Endothelial cell of umbilical vein (primary cell): ENCODE measurements at regions not wholly inside any gene's neighbourhood (a gene's known extent, or its start where the extent isn't known, plus 50 kb on each side); places are given as distances from the start of the nearest gene placed in this dataset.
"Not testable (repeated sequence)": the region's sequence is repeated elsewhere in the genome, so short reads cannot be mapped to it uniquely, and the experiment has no call there.

Experiments
- BruUV-seq: library from RNA; stranded (reverse); fragments of 400-500 nt; replicated peaks from 2 replicates; lab custom pipeline; 2021; lab: Mats Ljungman, UMichigan
- CTCF ChIA-PET: fragments of 300-600, 350-600 bp; sonication (Branson Sonifier 250); formaldehyde crosslinking; loops from one replicate; lab custom pipeline; 2021; ENCODE audit warnings: antibody characterized with exemption, inconsistent platforms; lab: Charles Lee
- POLR2A ChIA-PET: fragments of 300-600, 350-600 bp; sonication (Branson Sonifier 250); formaldehyde crosslinking; loops from one replicate; lab custom pipeline; 2021; ENCODE audit warnings: antibody characterized with exemption, inconsistent platforms; lab: Charles Lee
- DNase-seq: peaks from one replicate; pipeline ENCODE4 v3.0.0-alpha.2; 2011; ENCODE audit warnings: low read depth, low spot score
- FAIRE-seq: peaks from 2 replicates; lab custom pipeline; 2011; peaks lifted over from hg19 to GRCh38; lab: Jason Lieb, UNC
- H2AFZ ChIP-seq: 2 replicates; pipeline ENCODE4 v1.6.0; 2012; ENCODE audit warnings: low read depth, low read length, control low read depth, inconsistent platforms
- H3K27ac ChIP-seq: 2 replicates; pipeline ENCODE4 v1.5.1; 2011; ENCODE audit warnings: low read depth, mild to moderate bottlenecking, control low read depth, low read length, moderate library complexity; ENCODE audit not compliant: insufficient read depth
- H3K27me3 ChIP-seq, 2 experiments: 2 replicates each; pipeline versions ENCODE4 v1.6.0 to v1.6.1; 2011; ENCODE audit warnings: low read length in 2 of 2, mixed read lengths in 1 of 2; ENCODE audit not compliant: control insufficient read depth in 2 of 2, insufficient read depth in 2 of 2
- H3K36me3 ChIP-seq, 2 experiments: 2 replicates in 1 of 2; 3 replicates in 1 of 2; pipeline ENCODE4 v1.5.1; 2011; ENCODE audit warnings: low read length in 2 of 2, mild to moderate bottlenecking in 1 of 2, moderate library complexity in 1 of 2; ENCODE audit not compliant: control insufficient read depth in 2 of 2, insufficient read depth in 2 of 2; ENCODE audit errors: extremely low read depth in 1 of 2
- H3K4me1 ChIP-seq: 3 replicates; pipeline ENCODE4 v1.5.1; 2011; ENCODE audit warnings: mild to moderate bottlenecking, low read length; ENCODE audit not compliant: control insufficient read depth, insufficient read depth; ENCODE audit errors: extremely low read depth
- H3K4me2 ChIP-seq: 2 replicates; pipeline ENCODE4 v1.6.1; 2011; ENCODE audit warnings: low read length, control low read depth, mixed read lengths; ENCODE audit not compliant: insufficient read depth
- H3K4me3 ChIP-seq, 3 experiments: fragments of 200-600 bp in 1 of 3; sonication (generic), shearing (Covaris generic) in 1 of 3; replicated peaks in 1 of 3; 2 replicates each; pipeline ENCODE4 v1.5.1; 2011 to 2016; ENCODE audit warnings: control low read depth in 3 of 3, low read length in 3 of 3, mild to moderate bottlenecking in 2 of 3, inconsistent platforms in 1 of 3, low read depth in 1 of 3, moderate library complexity in 1 of 3; ENCODE audit not compliant: insufficient read depth in 1 of 3
- H3K79me2 ChIP-seq: 2 replicates; pipeline ENCODE4 v1.6.0; 2012; ENCODE audit warnings: low read length, inconsistent platforms; ENCODE audit not compliant: control insufficient read depth, insufficient read depth
- H3K9ac ChIP-seq: replicated peaks from 2 replicates; pipeline ENCODE3; 2011; ENCODE audit warnings: low read length, control low read depth; ENCODE audit not compliant: insufficient read depth; ENCODE audit errors: extremely low read depth
- H3K9me1 ChIP-seq: replicated peaks from 3 replicates; pipeline ENCODE4 v1.6.0; 2011; ENCODE audit warnings: mild to moderate bottlenecking, low read length; ENCODE audit not compliant: control insufficient read depth, insufficient read depth; ENCODE audit errors: extremely low read depth
- H3K9me3 ChIP-seq: replicated peaks from 2 replicates; pipeline ENCODE4 v1.5.1; 2012; ENCODE audit warnings: low read length, inconsistent platforms; ENCODE audit not compliant: control insufficient read depth, insufficient read depth
- H4K20me1 ChIP-seq: replicated peaks from 2 replicates; pipeline ENCODE3; 2011; ENCODE audit warnings: mild to moderate bottlenecking, low read length; ENCODE audit not compliant: control insufficient read depth, insufficient read depth; ENCODE audit errors: extremely low read depth
- FOS ChIP-seq: IDR thresholded peaks from 2 replicates; pipeline ENCODE4 v1.6.1; 2011; ENCODE audit warnings: mild to moderate bottlenecking, low read length, moderate library complexity, borderline replicate concordance; ENCODE audit not compliant: insufficient read depth
- GATA2 ChIP-seq: IDR thresholded peaks from 2 replicates; pipeline ENCODE4 v1.7.0; 2011; ENCODE audit warnings: low read depth, mild to moderate bottlenecking, moderate library complexity, mixed read lengths, low read length; ENCODE audit not compliant: insufficient read length, insufficient read depth
- POLR2A ChIP-seq: IDR thresholded peaks from 2 replicates; pipeline ENCODE4 v1.6.1; 2012; ENCODE audit warnings: low read depth, mild to moderate bottlenecking, control low read depth, low read length
- dilution Hi-C: fragments of 300-500 bp; cut with MboI; formaldehyde crosslinking; loops from one replicate; pipeline ENCODE4 v1.15.0; 2019; ENCODE audit warnings: low sequenced_read_pairs; ENCODE audit not compliant: extremely low pct_ligation_motif_present
- intact Hi-C: fragments of 100-400 bp; cut with micrococcal nuclease; formaldehyde crosslinking; loops from one replicate; pipeline ENCODE4 v1.10.0; 2022
- TF ChIP-seq, protein P1 (sequence below): IDR thresholded peaks from 2 replicates; pipeline ENCODE4 v1.6.1; 2011; ENCODE audit not compliant: insufficient read depth, insufficient read length
- TF ChIP-seq, protein P2 (sequence below), 2 donors: IDR thresholded peaks; 1 replicate in 1 of 2; 2 replicates in 1 of 2; pipeline ENCODE4 v1.5.1; 2011; ENCODE audit warnings: low read length in 2 of 2, mild to moderate bottlenecking in 2 of 2, moderate library complexity in 2 of 2, control low read depth in 1 of 2, inconsistent platforms in 1 of 2, low read depth in 1 of 2; ENCODE audit not compliant: insufficient read depth in 1 of 2; ENCODE audit errors: extremely low read depth in 1 of 2

DNA sequence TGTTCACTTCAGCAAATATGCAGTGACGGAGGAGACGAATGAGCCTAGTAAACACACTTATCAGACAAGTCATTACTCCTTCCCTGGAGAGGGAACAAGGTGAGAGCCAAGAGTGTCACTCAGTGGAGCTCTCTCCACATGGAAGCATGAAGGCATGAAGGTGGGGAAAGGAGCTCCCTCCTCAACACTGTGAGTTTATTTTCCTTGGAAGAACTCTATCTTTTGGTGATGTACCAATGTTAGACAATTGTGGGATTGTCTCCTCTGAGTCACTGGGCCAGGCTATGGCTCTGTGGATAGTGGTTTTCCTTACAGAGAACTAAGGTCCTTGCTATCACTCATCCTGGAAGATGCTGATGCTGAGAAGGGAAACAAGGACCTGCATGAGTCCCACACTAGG is 200.2 kb downstream of the CPEB2 start:
- TF ChIP-seq, protein P1, sequence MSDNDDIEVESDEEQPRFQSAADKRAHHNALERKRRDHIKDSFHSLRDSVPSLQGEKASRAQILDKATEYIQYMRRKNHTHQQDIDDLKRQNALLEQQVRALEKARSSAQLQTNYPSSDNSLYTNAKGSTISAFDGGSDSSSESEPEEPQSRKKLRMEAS, result no peak
- TF ChIP-seq, protein P2, sequence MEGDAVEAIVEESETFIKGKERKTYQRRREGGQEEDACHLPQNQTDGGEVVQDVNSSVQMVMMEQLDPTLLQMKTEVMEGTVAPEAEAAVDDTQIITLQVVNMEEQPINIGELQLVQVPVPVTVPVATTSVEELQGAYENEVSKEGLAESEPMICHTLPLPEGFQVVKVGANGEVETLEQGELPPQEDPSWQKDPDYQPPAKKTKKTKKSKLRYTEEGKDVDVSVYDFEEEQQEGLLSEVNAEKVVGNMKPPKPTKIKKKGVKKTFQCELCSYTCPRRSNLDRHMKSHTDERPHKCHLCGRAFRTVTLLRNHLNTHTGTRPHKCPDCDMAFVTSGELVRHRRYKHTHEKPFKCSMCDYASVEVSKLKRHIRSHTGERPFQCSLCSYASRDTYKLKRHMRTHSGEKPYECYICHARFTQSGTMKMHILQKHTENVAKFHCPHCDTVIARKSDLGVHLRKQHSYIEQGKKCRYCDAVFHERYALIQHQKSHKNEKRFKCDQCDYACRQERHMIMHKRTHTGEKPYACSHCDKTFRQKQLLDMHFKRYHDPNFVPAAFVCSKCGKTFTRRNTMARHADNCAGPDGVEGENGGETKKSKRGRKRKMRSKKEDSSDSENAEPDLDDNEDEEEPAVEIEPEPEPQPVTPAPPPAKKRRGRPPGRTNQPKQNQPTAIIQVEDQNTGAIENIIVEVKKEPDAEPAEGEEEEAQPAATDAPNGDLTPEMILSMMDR (IDR thresholded peaks at IDR 0.05; ENCODE audit: extremely low read depth in 1 of 2, insufficient read depth in 1 of 2, low read depth in 1 of 2, low read length in 2 of 2), result no peak
- TF ChIP-seq FOS (no peak), POLR2A (no peak), GATA2 (no peak)
- ChIA-PET CTCF (no interaction called here), POLR2A (no interaction called here)

DNA sequence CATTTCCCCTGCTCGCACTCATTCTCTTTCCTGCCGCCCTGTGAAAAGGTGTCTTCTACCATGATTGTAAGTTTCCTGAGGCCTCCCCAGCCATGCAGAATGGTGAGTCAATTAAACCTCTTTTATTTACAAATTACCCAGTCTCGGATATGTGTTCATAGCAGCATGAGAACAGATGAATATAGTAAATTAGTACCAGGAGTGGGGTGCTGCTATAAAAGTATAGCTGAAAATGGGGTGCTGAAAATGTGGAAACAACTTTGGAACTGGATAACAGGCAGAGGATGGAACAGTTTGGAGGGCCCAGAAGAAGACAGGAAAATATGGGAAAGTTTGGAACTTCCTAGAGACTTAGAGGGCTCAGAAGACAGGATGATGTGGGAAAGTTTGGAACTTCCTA is 204.2 kb downstream of the CPEB2 start:
- POLR2A ChIA-PET, H3K9me1 ChIP-seq, H3K4me1 ChIP-seq, H3K4me2 ChIP-seq, DNase-seq, H3K27me3 ChIP-seq, CTCF ChIA-PET, dilution Hi-C loops, H3K9ac ChIP-seq, H3K27ac ChIP-seq, H4K20me1 ChIP-seq, BruUV-seq, FAIRE-seq, H3K4me3 ChIP-seq, H2AFZ ChIP-seq, H3K9me3 ChIP-seq, H3K79me2 ChIP-seq, intact Hi-C loops, H3K36me3 ChIP-seq: not testable (repeated sequence)

More for the DNA sequence above, 200.2 kb downstream of the CPEB2 start:
- no peak overlapping the region for H3K27ac ChIP-seq
- no peaks in the 10 kb centered on the region for H3K4me1 ChIP-seq
- no TSS peak for BruUV-seq
- FAIRE-seq (no peak), DNase-seq (no peak)
- H3K9ac ChIP-seq, result no peak overlapping the region
- no peaks in the 10 kb centered on the region for H3K9me3 ChIP-seq
- no peak overlapping the region for H3K4me2 ChIP-seq
- H3K9me1 ChIP-seq, result no peaks in the 10 kb centered on the region
- H2AFZ ChIP-seq, result no peak overlapping the region
- H3K4me3 ChIP-seq, result no peak overlapping the region
- intact Hi-C loops (no loop called here), dilution Hi-C loops (no loop called here)
- H4K20me1 ChIP-seq, result no peaks in the 10 kb centered on the region
- H3K27me3 ChIP-seq, result no peaks in the 10 kb centered on the region
- H3K79me2 ChIP-seq, result no peaks in the 10 kb centered on the region
- no peaks in the 10 kb centered on the region for H3K36me3 ChIP-seq
